ENCODE measurements at regions not wholly inside any gene's neighbourhood (a gene's known extent, or its start where the extent isn't known, plus 50 kb on each side); places are given as distances from the start of the nearest gene placed in this dataset.

DNA sequence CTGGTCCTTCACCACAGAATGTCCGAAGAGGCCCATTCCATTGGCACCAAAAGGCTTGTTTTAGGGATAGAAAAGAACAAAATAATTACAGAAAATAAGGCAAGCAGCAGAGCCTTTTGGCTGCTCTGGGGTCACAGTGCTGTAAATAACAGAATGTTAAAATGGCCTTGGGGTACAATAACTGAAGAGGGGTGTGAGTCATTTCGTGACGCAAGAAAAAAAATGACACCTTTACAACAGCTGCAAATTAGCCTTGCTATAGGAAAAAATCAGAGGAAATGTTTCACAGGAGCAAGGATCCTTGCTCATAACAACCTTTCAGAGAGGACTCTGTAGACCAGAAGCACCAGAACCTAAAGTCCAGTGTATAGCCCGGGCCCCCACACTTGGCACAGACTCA is 483.4 kb downstream of the OMA1 start:
- TF ChIP-seq, protein P1, sequence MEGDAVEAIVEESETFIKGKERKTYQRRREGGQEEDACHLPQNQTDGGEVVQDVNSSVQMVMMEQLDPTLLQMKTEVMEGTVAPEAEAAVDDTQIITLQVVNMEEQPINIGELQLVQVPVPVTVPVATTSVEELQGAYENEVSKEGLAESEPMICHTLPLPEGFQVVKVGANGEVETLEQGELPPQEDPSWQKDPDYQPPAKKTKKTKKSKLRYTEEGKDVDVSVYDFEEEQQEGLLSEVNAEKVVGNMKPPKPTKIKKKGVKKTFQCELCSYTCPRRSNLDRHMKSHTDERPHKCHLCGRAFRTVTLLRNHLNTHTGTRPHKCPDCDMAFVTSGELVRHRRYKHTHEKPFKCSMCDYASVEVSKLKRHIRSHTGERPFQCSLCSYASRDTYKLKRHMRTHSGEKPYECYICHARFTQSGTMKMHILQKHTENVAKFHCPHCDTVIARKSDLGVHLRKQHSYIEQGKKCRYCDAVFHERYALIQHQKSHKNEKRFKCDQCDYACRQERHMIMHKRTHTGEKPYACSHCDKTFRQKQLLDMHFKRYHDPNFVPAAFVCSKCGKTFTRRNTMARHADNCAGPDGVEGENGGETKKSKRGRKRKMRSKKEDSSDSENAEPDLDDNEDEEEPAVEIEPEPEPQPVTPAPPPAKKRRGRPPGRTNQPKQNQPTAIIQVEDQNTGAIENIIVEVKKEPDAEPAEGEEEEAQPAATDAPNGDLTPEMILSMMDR (IDR thresholded peaks at IDR 0.05), result no peak
- no peak for TF ChIP-seq YY1 (IDR thresholded peaks at IDR 0.05; ENCODE audit: low read depth)
- TF ChIP-seq GABPA (IDR thresholded peaks at IDR 0.05; ENCODE audit: low read depth), result no peak
- TF ChIP-seq, protein P2, sequence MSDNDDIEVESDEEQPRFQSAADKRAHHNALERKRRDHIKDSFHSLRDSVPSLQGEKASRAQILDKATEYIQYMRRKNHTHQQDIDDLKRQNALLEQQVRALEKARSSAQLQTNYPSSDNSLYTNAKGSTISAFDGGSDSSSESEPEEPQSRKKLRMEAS (IDR thresholded peaks at IDR 0.05; ENCODE audit: low read depth), result no peak
- no peak for TF ChIP-seq TAF1 (IDR thresholded peaks at IDR 0.05; ENCODE audit: borderline replicate concordance, low read depth, low read length)
- TF ChIP-seq JUND (IDR thresholded peaks at IDR 0.05), result no peak
- no peak for TF ChIP-seq POLR2AphosphoS5 (IDR thresholded peaks at IDR 0.05; ENCODE audit: low read depth, low read length)
- TF ChIP-seq FOSL2 (IDR thresholded peaks at IDR 0.05; ENCODE audit: borderline replicate concordance, low read depth), result no peak
- no peak for TF ChIP-seq EZH2phosphoT487 (IDR thresholded peaks at IDR 0.05; ENCODE audit: borderline replicate concordance, low read depth)
- TF ChIP-seq USF1 (IDR thresholded peaks at IDR 0.05; ENCODE audit: borderline replicate concordance, low read depth), result no peak
- no peak for TF ChIP-seq RFX5 (IDR thresholded peaks at IDR 0.05; ENCODE audit: low read length)
- TF ChIP-seq CHD2 (IDR thresholded peaks at IDR 0.05; ENCODE audit: low read length, partially characterized antibody), result no peak

Measured in SK-N-SH (cell line).